HG03064 (cell line): ENCODE measurements at regions not wholly inside any gene's neighbourhood (a gene's known extent, or its start where the extent isn't known, plus 50 kb on each side); places are given as distances from the start of the nearest gene placed in this dataset.
"Not testable (repeated sequence)": the region's sequence is repeated elsewhere in the genome, so short reads cannot be mapped to it uniquely, and the experiment has no call there.

ENCODE experiments used
- ATAC-seq: cut with Tn5 transposase; IDR thresholded peaks from one replicate; pipeline ENCODE4 v1.9.1; 2021; ENCODE audit warnings: low read depth; ENCODE audit not compliant: unreplicated experiment

GRCh38 chr6:11457422-11457821 is 80.1 kb upstream of the TMEM170B start:
- ATAC-seq = not testable (repeated sequence)

- ATAC-seq = not testable (repeated sequence)
Observed at GRCh38 chr6:11452106-11452505, 85.4 kb upstream of the TMEM170B start.

- no peak for ATAC-seq
Observed at GRCh38 chr6:11450037-11450436, 87.5 kb upstream of the TMEM170B start.

- ATAC-seq = no peak
Observed at GRCh38 chr6:11449408-11449807, 88.1 kb upstream of the TMEM170B start.

GRCh38 chr6:11448038-11448437 is 89.5 kb upstream of the TMEM170B start:
- ATAC-seq = no peak

- ATAC-seq = no peak
Observed at GRCh38 chr6:11447265-11447664, 90.3 kb upstream of the TMEM170B start.

GRCh38 chr6:11445146-11445545 is 92.4 kb upstream of the TMEM170B start:
- ATAC-seq = no peak

- not testable (repeated sequence) for ATAC-seq
Observed at GRCh38 chr6:11443125-11443524, 94.4 kb upstream of the TMEM170B start.

GRCh38 chr6:11442495-11442894 is 95.1 kb upstream of the TMEM170B start:
- no peak for ATAC-seq

GRCh38 chr6:11439876-11440275 is 97.7 kb upstream of the TMEM170B start:
- no peak for ATAC-seq

GRCh38 chr6:11439017-11439420 is 98.5 kb upstream of the TMEM170B start:
- ATAC-seq = no peak

- no peak for ATAC-seq
Observed at GRCh38 chr6:11437824-11438459, 99.6 kb upstream of the TMEM170B start.

- ATAC-seq = no peak
Observed at GRCh38 chr6:11436508-11437096, 100.9 kb upstream of the TMEM170B start.

GRCh38 chr6:11434565-11435326 is 102.8 kb upstream of the TMEM170B start:
- no peak for ATAC-seq

- ATAC-seq = no peak
Observed at GRCh38 chr6:11433860-11434259, 103.7 kb upstream of the TMEM170B start.

- ATAC-seq = no peak
Observed at GRCh38 chr6:11432713-11433450, 104.7 kb upstream of the TMEM170B start.

GRCh38 chr6:11432091-11432490 is 105.5 kb upstream of the TMEM170B start:
- no peak for ATAC-seq

GRCh38 chr6:11431455-11431937 is 106.1 kb upstream of the TMEM170B start:
- no peak for ATAC-seq

- no peak for ATAC-seq
Observed at GRCh38 chr6:11430036-11430435, 107.5 kb upstream of the TMEM170B start.

GRCh38 chr6:11429577-11429976 is 108.0 kb upstream of the TMEM170B start:
- ATAC-seq = peak; percentile 11

- peak; percentile 66 for ATAC-seq
Observed at GRCh38 chr6:11428895-11429294, 108.7 kb upstream of the TMEM170B start.
